Osteoblast (primary cell): ENCODE measurements at regions not wholly inside any gene's neighbourhood (a gene's known extent, or its start where the extent isn't known, plus 50 kb on each side); places are given as distances from the start of the nearest gene placed in this dataset.

Source experiments
- DNase-seq: peaks from one replicate; pipeline ENCODE4 v3.0.0; 2011; ENCODE audit warnings: low spot score, mixed read lengths; ENCODE audit not compliant: insufficient read length; ENCODE audit errors: missing footprints
- H2AFZ ChIP-seq: 2 replicates; pipeline ENCODE4 v1.6.0; 2011; ENCODE audit warnings: mild to moderate bottlenecking, low read length
- H3K27ac ChIP-seq: 2 replicates; pipeline ENCODE4 v1.5.1; 2011; ENCODE audit warnings: mild to moderate bottlenecking, low read depth, low read length, moderate library complexity
- H3K27me3 ChIP-seq: 2 replicates; pipeline ENCODE4 v1.6.0; 2012; ENCODE audit warnings: mild to moderate bottlenecking, control low read depth, inconsistent platforms, low read length, moderate library complexity; ENCODE audit not compliant: insufficient read depth
- H3K36me3 ChIP-seq: 2 replicates; pipeline ENCODE4 v1.5.1; 2011; ENCODE audit warnings: mild to moderate bottlenecking, low read length, control low read depth, moderate library complexity; ENCODE audit not compliant: insufficient read depth
- H3K4me1 ChIP-seq: 2 replicates; pipeline ENCODE4 v1.5.1; 2011; ENCODE audit warnings: mild to moderate bottlenecking, low read length, control low read depth, moderate library complexity; ENCODE audit not compliant: insufficient read depth
- H3K4me2 ChIP-seq: 2 replicates; pipeline ENCODE4 v1.6.0; 2011; ENCODE audit warnings: mild to moderate bottlenecking, low read length; ENCODE audit not compliant: insufficient read depth
- H3K4me3 ChIP-seq: fragments of 200-600 bp; sonication (generic); 3 replicates; pipeline ENCODE4 v1.5.1; 2012; ENCODE audit warnings: mild to moderate bottlenecking, low read length, inconsistent platforms; ENCODE audit not compliant: insufficient read depth
- H3K79me2 ChIP-seq: 2 replicates; pipeline ENCODE4 v1.6.0; 2012; ENCODE audit warnings: mild to moderate bottlenecking, low read length, control low read depth, inconsistent platforms; ENCODE audit not compliant: insufficient read depth
- H3K9me3 ChIP-seq: 2 replicates; pipeline ENCODE4 v1.5.1; 2011; ENCODE audit warnings: low read depth, low read length, control low read depth
- H4K20me1 ChIP-seq: 2 replicates; pipeline ENCODE4 v1.6.0; 2012; ENCODE audit warnings: mild to moderate bottlenecking, low read length, control low read depth; ENCODE audit not compliant: insufficient read depth
- CTCF ChIP-seq: IDR thresholded peaks from 2 replicates; pipeline ENCODE4 v1.5.1; 2011; ENCODE audit warnings: mild to moderate bottlenecking, low read depth, low read length, moderate library complexity; ENCODE audit errors: extremely low read depth

GRCh38 chr5:20498926-20499325 is 510.9 kb upstream of the CDH18 start:
- Histone ChIP-seq H3K27ac (no peak overlapping the region), H2AFZ (no peak overlapping the region), H3K79me2 (no peaks in the 10 kb centered on the region), H4K20me1 (no peaks in the 10 kb centered on the region), H3K4me3 (no peak overlapping the region), H3K36me3 (no peaks in the 10 kb centered on the region), H3K27me3 (no peaks in the 10 kb centered on the region), H3K4me2 (no peak overlapping the region), H3K9me3 (peaks cover 3% of the 10 kb centered on the region), H3K4me1 (no peaks in the 10 kb centered on the region)
- no peak for DNase-seq
- TF ChIP-seq CTCF = no peak

GRCh38 chr5:20498102-20498501 is 510.1 kb upstream of the CDH18 start:
- H3K27ac ChIP-seq = no peak overlapping the region
- peaks cover 3% of the 10 kb centered on the region for H3K9me3 ChIP-seq
- H3K79me2 ChIP-seq = no peaks in the 10 kb centered on the region
- DNase-seq = no peak
- H3K4me1 ChIP-seq = no peaks in the 10 kb centered on the region
- no peak for TF ChIP-seq CTCF
- H3K27me3 ChIP-seq = no peaks in the 10 kb centered on the region
- no peaks in the 10 kb centered on the region for H4K20me1 ChIP-seq
- H3K36me3 ChIP-seq = no peaks in the 10 kb centered on the region
- no peak overlapping the region for H2AFZ ChIP-seq
- H3K4me2 ChIP-seq = no peak overlapping the region
- H3K4me3 ChIP-seq = no peak overlapping the region

GRCh38 chr5:20497356-20497755 is 509.4 kb upstream of the CDH18 start:
- Histone ChIP-seq H4K20me1 (no peaks in the 10 kb centered on the region), H3K9me3 (peaks cover 3% of the 10 kb centered on the region), H3K27me3 (no peaks in the 10 kb centered on the region), H3K27ac (no peak overlapping the region), H3K4me1 (no peaks in the 10 kb centered on the region), H3K36me3 (no peaks in the 10 kb centered on the region), H3K4me3 (no peak overlapping the region), H3K79me2 (no peaks in the 10 kb centered on the region), H3K4me2 (no peak overlapping the region), H2AFZ (no peak overlapping the region)
- DNase-seq = no peak
- no peak for TF ChIP-seq CTCF

GRCh38 chr5:20494706-20495105 is 506.7 kb upstream of the CDH18 start:
- Histone ChIP-seq H3K27me3 (no peaks in the 10 kb centered on the region), H3K27ac (no peak overlapping the region), H3K36me3 (no peaks in the 10 kb centered on the region), H3K9me3 (peaks cover 2% of the 10 kb centered on the region), H3K4me2 (no peak overlapping the region), H2AFZ (no peak overlapping the region), H3K4me3 (no peak overlapping the region), H3K4me1 (no peaks in the 10 kb centered on the region), H4K20me1 (no peaks in the 10 kb centered on the region), H3K79me2 (no peaks in the 10 kb centered on the region)
- TF ChIP-seq CTCF = no peak
- DNase-seq = no peak
